MM.1S (cell line): ENCODE measurements at regions not wholly inside any gene's neighbourhood (a gene's known extent, or its start where the extent isn't known, plus 50 kb on each side); places are given as distances from the start of the nearest gene placed in this dataset.

Experiments used
- DNase-seq: peaks from one replicate; pipeline ENCODE4 v3.0.0-alpha.2; 2015
- H2AFZ ChIP-seq: fragments of 300-600 bp; sonication (generic); 2 replicates; pipeline ENCODE4 v1.6.0; 2016; ENCODE audit warnings: antibody characterized with exemption, low read length
- H3F3A ChIP-seq: fragments of 300-600 bp; sonication (generic); 2 replicates; pipeline ENCODE4 v1.6.1; 2016; ENCODE audit warnings: mild to moderate bottlenecking, antibody characterized with exemption, low read length, moderate library complexity, mixed read lengths; ENCODE audit not compliant: insufficient read depth
- H3K27ac ChIP-seq: fragments of 300-600 bp; sonication (generic); 2 replicates; pipeline ENCODE4 v1.5.1; 2016; ENCODE audit warnings: mild to moderate bottlenecking, low read length
- H3K27me3 ChIP-seq: fragments of 300-600 bp; sonication (generic); replicated peaks from 2 replicates; pipeline ENCODE4 v1.6.0; 2016; ENCODE audit warnings: low read length; ENCODE audit not compliant: insufficient read depth
- H3K36me3 ChIP-seq: fragments of 300-600 bp; sonication (generic); replicated peaks from 2 replicates; pipeline ENCODE4 v1.6.1; 2016; ENCODE audit warnings: mild to moderate bottlenecking, low read length, mixed read lengths; ENCODE audit not compliant: insufficient read depth
- H3K4me1 ChIP-seq: fragments of 300-600 bp; sonication (generic); 2 replicates; pipeline ENCODE4 v1.6.1; 2016; ENCODE audit warnings: low read length, mixed read lengths
- H3K4me2 ChIP-seq: fragments of 300-600 bp; sonication (generic); 2 replicates; pipeline ENCODE4 v1.6.0; 2016; ENCODE audit warnings: low read depth, low read length
- H3K4me3 ChIP-seq: fragments of 300-600 bp; sonication (generic); 2 replicates; pipeline ENCODE4 v1.5.1; 2016; ENCODE audit warnings: low read length, mixed read lengths
- H3K79me2 ChIP-seq: fragments of 300-600 bp; sonication (generic); 2 replicates; pipeline ENCODE4 v1.6.1; 2016; ENCODE audit warnings: mixed run types, low read length, mixed read lengths
- H3K9ac ChIP-seq: fragments of 300-600 bp; sonication (generic); 2 replicates; pipeline ENCODE4 v1.6.1; 2016; ENCODE audit warnings: low read length, mixed read lengths
- H3K9me2 ChIP-seq: fragments of 300-600 bp; sonication (generic); replicated peaks from 2 replicates; pipeline ENCODE4 v1.6.1; 2016; ENCODE audit warnings: mild to moderate bottlenecking, low read length, mixed read lengths; ENCODE audit not compliant: insufficient read depth
- H3K9me3 ChIP-seq: fragments of 300-600 bp; sonication (generic); replicated peaks from 2 replicates; pipeline ENCODE4 v1.6.1; 2016; ENCODE audit warnings: mild to moderate bottlenecking, low read length, mixed read lengths; ENCODE audit not compliant: insufficient read depth
- H4K20me1 ChIP-seq: fragments of 300-600 bp; sonication (generic); 2 replicates; pipeline ENCODE4 v1.6.1; 2016; ENCODE audit warnings: mild to moderate bottlenecking, low read length, moderate library complexity, mixed read lengths; ENCODE audit not compliant: insufficient read depth
- EZH2 ChIP-seq: fragments of 300-600 bp; sonication (generic); optimal IDR thresholded peaks from 2 replicates; pipeline ENCODE3; 2017; ENCODE audit warnings: low read depth, mild to moderate bottlenecking, antibody characterized with exemption, low read length, mixed read lengths
- EZH2phosphoT487 ChIP-seq: fragments of 300-600 bp; sonication (generic); IDR thresholded peaks from 2 replicates; pipeline ENCODE4 v1.6.1; 2018; ENCODE audit warnings: antibody characterized with exemption, low read length
- TF ChIP-seq, protein P1 (sequence below): fragments of 300-600 bp; sonication (generic); IDR thresholded peaks from 2 replicates; pipeline ENCODE4 v1.5.1; 2016; ENCODE audit warnings: antibody characterized with exemption, low read length, mixed read lengths

DNA sequence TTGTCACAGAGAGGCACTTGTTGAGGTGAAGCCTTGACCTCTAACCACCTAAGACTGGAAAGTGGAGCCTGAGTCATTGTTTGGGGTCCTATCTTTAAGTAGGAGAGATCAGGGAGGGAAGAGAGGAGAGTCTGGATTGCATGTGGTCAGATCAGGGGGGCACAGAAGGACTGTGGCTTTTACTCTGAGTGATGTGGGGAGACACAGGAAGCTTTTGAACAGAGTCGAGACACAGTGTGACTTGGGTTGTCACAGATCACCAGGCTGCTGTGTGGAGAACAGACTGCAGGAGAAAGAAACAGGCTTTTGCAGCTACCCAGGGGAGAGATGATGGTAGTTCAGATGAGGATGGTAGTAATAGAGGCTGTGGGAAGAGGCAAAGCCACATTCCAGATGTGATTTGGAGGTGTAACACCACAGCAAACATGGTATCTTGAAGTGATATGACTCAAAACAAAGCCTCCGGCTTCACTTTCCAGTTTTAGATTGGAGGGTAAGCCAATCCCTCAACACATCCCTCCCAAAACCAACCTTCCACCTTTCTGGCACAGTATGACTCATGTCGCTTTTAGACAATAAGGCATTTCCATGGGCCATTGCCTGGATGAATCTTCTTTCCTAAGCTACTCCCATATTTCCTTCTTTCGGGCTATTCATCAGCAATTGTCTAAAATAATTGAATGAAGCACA, 125.8 kb upstream of the SLC44A3 start:
- Histone ChIP-seq H3K9me2 (no peaks in the 10 kb centered on the region), H3K4me3 (no peak overlapping the region), H3K4me2 (no peak overlapping the region), H3F3A (no peaks in the 10 kb centered on the region), H2AFZ (no peak overlapping the region), H3K9ac (no peak overlapping the region), H3K27me3 (no peaks in the 10 kb centered on the region), H3K4me1 (no peaks in the 10 kb centered on the region), H3K9me3 (no peaks in the 10 kb centered on the region), H4K20me1 (no peaks in the 10 kb centered on the region), H3K27ac (no peak overlapping the region), H3K79me2 (no peaks in the 10 kb centered on the region), H3K36me3 (no peaks in the 10 kb centered on the region)
- no peak for DNase-seq
- TF ChIP-seq, protein P1, sequence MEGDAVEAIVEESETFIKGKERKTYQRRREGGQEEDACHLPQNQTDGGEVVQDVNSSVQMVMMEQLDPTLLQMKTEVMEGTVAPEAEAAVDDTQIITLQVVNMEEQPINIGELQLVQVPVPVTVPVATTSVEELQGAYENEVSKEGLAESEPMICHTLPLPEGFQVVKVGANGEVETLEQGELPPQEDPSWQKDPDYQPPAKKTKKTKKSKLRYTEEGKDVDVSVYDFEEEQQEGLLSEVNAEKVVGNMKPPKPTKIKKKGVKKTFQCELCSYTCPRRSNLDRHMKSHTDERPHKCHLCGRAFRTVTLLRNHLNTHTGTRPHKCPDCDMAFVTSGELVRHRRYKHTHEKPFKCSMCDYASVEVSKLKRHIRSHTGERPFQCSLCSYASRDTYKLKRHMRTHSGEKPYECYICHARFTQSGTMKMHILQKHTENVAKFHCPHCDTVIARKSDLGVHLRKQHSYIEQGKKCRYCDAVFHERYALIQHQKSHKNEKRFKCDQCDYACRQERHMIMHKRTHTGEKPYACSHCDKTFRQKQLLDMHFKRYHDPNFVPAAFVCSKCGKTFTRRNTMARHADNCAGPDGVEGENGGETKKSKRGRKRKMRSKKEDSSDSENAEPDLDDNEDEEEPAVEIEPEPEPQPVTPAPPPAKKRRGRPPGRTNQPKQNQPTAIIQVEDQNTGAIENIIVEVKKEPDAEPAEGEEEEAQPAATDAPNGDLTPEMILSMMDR = no peak
- TF ChIP-seq EZH2 (no peak), EZH2phosphoT487 (no peak)

DNA sequence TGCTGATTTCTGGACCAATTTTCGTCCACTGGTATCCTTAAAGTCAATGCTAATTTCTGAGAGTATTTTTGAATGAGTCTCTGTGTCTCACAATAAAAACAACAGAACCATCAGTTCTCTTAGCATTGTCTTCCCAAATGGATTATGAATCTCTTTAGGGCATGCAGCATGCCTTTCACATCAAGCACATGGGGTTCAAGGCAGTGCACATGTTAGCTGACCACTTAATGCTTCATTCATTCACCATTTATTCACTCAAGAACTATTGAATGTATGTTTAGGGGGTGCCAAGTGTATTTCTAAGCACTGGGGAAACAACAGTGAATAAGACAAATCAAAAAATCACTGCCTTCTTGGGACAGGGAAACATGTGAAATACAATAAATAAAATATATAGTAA, 126.7 kb upstream of the SLC44A3 start:
- Histone ChIP-seq H3K27me3 (no peaks in the 10 kb centered on the region), H3K36me3 (no peaks in the 10 kb centered on the region)

DNA sequence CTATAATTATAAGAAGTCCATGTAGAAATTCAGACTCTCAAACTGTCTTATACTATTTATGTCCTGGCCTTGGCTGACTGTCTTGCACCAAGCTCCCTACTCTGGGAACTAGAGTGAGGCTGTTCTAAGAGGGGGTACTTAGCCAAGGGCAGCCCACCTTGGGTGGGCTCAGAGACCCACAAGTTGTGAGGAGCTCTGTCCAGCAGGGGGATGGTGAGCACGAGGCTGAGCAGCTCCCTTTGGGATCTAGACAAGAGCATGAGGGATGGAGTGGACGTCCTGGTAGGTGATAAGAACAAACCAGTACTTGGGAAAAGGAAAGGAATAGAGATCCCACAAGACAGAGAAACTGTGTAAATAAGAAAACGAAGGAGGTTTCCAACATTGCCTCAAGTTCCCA, 127.1 kb upstream of the SLC44A3 start:
- H3K36me3 ChIP-seq = no peaks in the 10 kb centered on the region
- H3K27me3 ChIP-seq = no peaks in the 10 kb centered on the region
- H3K27ac ChIP-seq = no peak overlapping the region
- no peaks in the 10 kb centered on the region for H3K79me2 ChIP-seq
- no peaks in the 10 kb centered on the region for H3K9me3 ChIP-seq
- no peak overlapping the region for H3K4me3 ChIP-seq
- no peak overlapping the region for H2AFZ ChIP-seq
- no peaks in the 10 kb centered on the region for H4K20me1 ChIP-seq
- H3K4me1 ChIP-seq = no peaks in the 10 kb centered on the region
- H3K9ac ChIP-seq = no peak overlapping the region
- no peak for TF ChIP-seq EZH2phosphoT487
- H3K9me2 ChIP-seq = no peaks in the 10 kb centered on the region
- no peak for DNase-seq
- H3K4me2 ChIP-seq = no peak overlapping the region
- no peaks in the 10 kb centered on the region for H3F3A ChIP-seq

More for the DNA sequence above, 126.7 kb upstream of the SLC44A3 start:
- no peaks in the 10 kb centered on the region for H3K9me2 ChIP-seq
- H3K9me3 ChIP-seq = no peaks in the 10 kb centered on the region
- no peak overlapping the region for H3K4me2 ChIP-seq
- no peak overlapping the region for H3K4me3 ChIP-seq
- H4K20me1 ChIP-seq = no peaks in the 10 kb centered on the region
- TF ChIP-seq EZH2phosphoT487 (no peak), EZH2 (no peak)
- TF ChIP-seq, protein P1 = no peak
- H3K9ac ChIP-seq = no peak overlapping the region
- H3K27ac ChIP-seq = no peak overlapping the region
- H3K4me1 ChIP-seq = no peaks in the 10 kb centered on the region
- no peak for DNase-seq
- no peaks in the 10 kb centered on the region for H3K79me2 ChIP-seq
- no peaks in the 10 kb centered on the region for H3F3A ChIP-seq
- no peak overlapping the region for H2AFZ ChIP-seq

DNA sequence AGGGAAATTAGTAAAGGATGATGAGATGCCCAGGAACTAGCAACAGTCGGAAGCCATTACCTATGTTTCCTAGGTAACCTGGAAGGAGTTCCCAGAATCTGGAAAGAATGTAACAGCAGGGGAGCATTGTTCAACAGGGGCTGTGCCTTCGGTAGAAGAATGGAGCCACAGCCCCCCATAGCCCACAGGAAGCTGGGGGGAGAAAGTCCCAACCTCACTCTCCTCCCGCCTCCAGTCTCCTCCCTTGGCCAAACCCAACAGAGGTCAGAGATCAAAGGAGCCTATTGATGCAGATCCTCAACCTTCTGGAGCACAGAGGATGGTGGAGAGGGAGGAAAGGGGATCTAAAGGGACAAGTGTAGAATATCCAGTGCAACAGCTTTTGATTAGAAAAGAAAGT, 131.5 kb upstream of the SLC44A3 start:
- Histone ChIP-seq H3K4me1 (no peaks in the 10 kb centered on the region), H3K27me3 (no peaks in the 10 kb centered on the region), H3K9ac (no peak overlapping the region), H3K9me2 (no peaks in the 10 kb centered on the region), H3K9me3 (no peaks in the 10 kb centered on the region), H4K20me1 (no peaks in the 10 kb centered on the region), H3K27ac (no peak overlapping the region), H3K4me3 (no peak overlapping the region), H3K36me3 (no peaks in the 10 kb centered on the region), H3K4me2 (no peak overlapping the region), H3K79me2 (no peaks in the 10 kb centered on the region), H2AFZ (no peak overlapping the region), H3F3A (no peaks in the 10 kb centered on the region)
- TF ChIP-seq EZH2 (no peak), EZH2phosphoT487 (no peak)
- TF ChIP-seq, protein P1 = no peak
- DNase-seq = no peak
